ENCODE measurements at regions not wholly inside any gene's neighbourhood (a gene's known extent, or its start where the extent isn't known, plus 50 kb on each side); places are given as distances from the start of the nearest gene placed in this dataset.
A peak's percentile ranks its signal among the peaks of the same experiment; 100 is the strongest.

DNA sequence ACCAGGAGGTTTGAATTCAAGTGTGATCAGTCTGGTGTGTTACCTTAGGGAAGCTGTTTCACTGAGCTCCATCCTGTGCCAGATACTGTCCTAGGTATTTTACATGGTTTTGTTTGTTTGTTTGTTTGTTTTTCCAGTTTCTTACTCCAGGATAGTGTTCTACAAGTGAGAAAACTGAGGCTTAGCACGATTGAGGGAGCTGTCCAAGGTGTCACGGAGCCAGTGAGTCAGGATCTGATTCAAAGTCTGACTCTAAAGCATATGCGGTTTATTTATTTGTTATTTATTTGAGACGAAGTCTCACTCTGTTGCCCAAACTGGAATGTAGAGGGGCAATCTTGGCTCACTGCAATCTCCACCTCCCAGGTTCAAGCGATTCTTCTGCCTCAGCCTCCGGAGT, 79.7 kb upstream of the GNG2 start:
- peaks cover 5% of the 10 kb centered on the region for H3K9me3 ChIP-seq (ENCODE audit: insufficient read depth, low read length, severe bottlenecking)
- 0 out of 2 replicates have a peak overlapping the region, but pooled peaks have one; percentile 15 for H3K9ac ChIP-seq (ENCODE audit: low read depth, low read length)
- no peak for TF ChIP-seq EZH2 (IDR thresholded peaks at IDR 0.05; ENCODE audit: borderline replicate concordance, low read depth, low read length, severe bottlenecking)
- TF ChIP-seq, protein P1, sequence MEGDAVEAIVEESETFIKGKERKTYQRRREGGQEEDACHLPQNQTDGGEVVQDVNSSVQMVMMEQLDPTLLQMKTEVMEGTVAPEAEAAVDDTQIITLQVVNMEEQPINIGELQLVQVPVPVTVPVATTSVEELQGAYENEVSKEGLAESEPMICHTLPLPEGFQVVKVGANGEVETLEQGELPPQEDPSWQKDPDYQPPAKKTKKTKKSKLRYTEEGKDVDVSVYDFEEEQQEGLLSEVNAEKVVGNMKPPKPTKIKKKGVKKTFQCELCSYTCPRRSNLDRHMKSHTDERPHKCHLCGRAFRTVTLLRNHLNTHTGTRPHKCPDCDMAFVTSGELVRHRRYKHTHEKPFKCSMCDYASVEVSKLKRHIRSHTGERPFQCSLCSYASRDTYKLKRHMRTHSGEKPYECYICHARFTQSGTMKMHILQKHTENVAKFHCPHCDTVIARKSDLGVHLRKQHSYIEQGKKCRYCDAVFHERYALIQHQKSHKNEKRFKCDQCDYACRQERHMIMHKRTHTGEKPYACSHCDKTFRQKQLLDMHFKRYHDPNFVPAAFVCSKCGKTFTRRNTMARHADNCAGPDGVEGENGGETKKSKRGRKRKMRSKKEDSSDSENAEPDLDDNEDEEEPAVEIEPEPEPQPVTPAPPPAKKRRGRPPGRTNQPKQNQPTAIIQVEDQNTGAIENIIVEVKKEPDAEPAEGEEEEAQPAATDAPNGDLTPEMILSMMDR (IDR thresholded peaks at IDR 0.05; ENCODE audit: borderline replicate concordance, extremely low read depth, low read length, poor library complexity, severe bottlenecking) = no peak
- H3K79me2 ChIP-seq (ENCODE audit: insufficient read depth, low read length) = no peaks in the 10 kb centered on the region
- no peak overlapping the region for H2AFZ ChIP-seq (ENCODE audit: low read depth, low read length)
- H3K27me3 ChIP-seq (ENCODE audit: insufficient read depth, low read length, poor library complexity) = no peaks in the 10 kb centered on the region
- no peaks in the 10 kb centered on the region for H3K36me3 ChIP-seq (ENCODE audit: insufficient read depth, low read length)
- DNase-seq = no peak
- no peak overlapping the region for H3K4me3 ChIP-seq (ENCODE audit: low read depth in 1 of 2, low read length in 2 of 2)
- no peak for ATAC-seq (ENCODE audit: insufficient read depth, low read depth)
- 0 out of 2 replicates have a peak overlapping the region, but pooled peaks have one; percentile 67 for H3K4me2 ChIP-seq (ENCODE audit: insufficient read depth, low read length)
- peaks cover 14% of the 10 kb centered on the region for H3K4me1 ChIP-seq (ENCODE audit: insufficient read depth, low read length)
- no peak overlapping the region for H3K27ac ChIP-seq (ENCODE audit: low read length)
- H4K20me1 ChIP-seq (ENCODE audit: insufficient read depth, low read length) = no peaks in the 10 kb centered on the region

DNA sequence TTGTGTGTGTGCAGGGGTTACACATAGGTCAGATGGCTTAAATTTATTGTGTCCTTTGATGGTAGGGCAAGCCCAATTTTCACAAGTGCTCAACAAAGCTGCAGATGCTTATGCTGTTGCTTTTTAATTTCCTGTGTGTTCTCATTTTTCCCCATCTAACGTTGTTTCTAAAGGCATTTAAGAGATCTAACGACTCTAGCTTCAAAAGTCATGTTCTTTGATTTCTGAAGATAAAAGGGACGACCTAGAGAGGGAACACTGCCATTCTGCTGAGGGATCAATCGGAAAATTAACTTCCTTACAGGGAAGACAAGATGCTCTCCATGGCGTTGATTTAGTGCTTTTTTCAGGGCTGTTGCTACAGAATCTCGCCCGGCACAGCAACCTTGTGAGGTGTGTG, 79.0 kb upstream of the GNG2 start:
- no peak overlapping the region for H3K4me2 ChIP-seq (ENCODE audit: insufficient read depth, low read length)
- H3K4me1 ChIP-seq (ENCODE audit: insufficient read depth, low read length) = peaks cover 11% of the 10 kb centered on the region
- ATAC-seq (ENCODE audit: insufficient read depth, low read depth) (peak; percentile 41; the same call in 1 of the 3 replicates), DNase-seq (no peak)
- H3K79me2 ChIP-seq (ENCODE audit: insufficient read depth, low read length) = no peaks in the 10 kb centered on the region
- H3K9ac ChIP-seq (ENCODE audit: low read depth, low read length) = no peak overlapping the region
- no peak overlapping the region for H3K27ac ChIP-seq (ENCODE audit: low read length)
- H3K9me3 ChIP-seq (ENCODE audit: insufficient read depth, low read length, severe bottlenecking) = peaks cover 12% of the 10 kb centered on the region
- H4K20me1 ChIP-seq (ENCODE audit: insufficient read depth, low read length) = no peaks in the 10 kb centered on the region
- H3K27me3 ChIP-seq (ENCODE audit: insufficient read depth, low read length, poor library complexity) = no peaks in the 10 kb centered on the region
- no peaks in the 10 kb centered on the region for H3K36me3 ChIP-seq (ENCODE audit: insufficient read depth, low read length)
- TF ChIP-seq, protein P1 (IDR thresholded peaks at IDR 0.05; ENCODE audit: borderline replicate concordance, extremely low read depth, low read length, poor library complexity, severe bottlenecking) = no peak
- no peak for TF ChIP-seq EZH2 (IDR thresholded peaks at IDR 0.05; ENCODE audit: borderline replicate concordance, low read depth, low read length, severe bottlenecking)
- H3K4me3 ChIP-seq (ENCODE audit: low read depth in 1 of 2, low read length in 2 of 2) = no peak overlapping the region
- no peak overlapping the region for H2AFZ ChIP-seq (ENCODE audit: low read depth, low read length)

DNA sequence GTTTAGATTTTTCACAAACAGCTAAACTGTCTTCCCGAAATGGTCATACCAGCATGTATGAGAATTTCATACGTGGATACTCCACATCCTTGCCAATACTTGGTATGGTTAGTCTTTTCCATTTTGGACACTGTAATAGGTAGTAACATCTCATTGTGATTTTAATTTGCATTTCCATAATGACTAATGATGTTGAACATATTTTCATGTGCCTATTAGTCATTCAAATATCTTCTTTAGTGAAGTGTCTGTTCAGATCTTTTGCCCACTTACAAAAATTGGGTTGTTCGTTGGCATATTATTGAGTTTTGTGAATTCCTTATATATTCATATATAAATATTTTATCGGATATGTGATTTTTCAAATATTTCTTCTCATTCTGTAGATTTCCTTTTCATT, 78.0 kb upstream of the GNG2 start:
- Histone ChIP-seq H3K4me2 (ENCODE audit: insufficient read depth, low read length) (no peak overlapping the region), H3K79me2 (ENCODE audit: insufficient read depth, low read length) (no peaks in the 10 kb centered on the region), H3K4me1 (ENCODE audit: insufficient read depth, low read length) (peaks cover 11% of the 10 kb centered on the region), H3K9me3 (ENCODE audit: insufficient read depth, low read length, severe bottlenecking) (peaks cover 18% of the 10 kb centered on the region), H3K4me3 (ENCODE audit: low read depth in 1 of 2, low read length in 2 of 2) (no peak overlapping the region), H3K36me3 (ENCODE audit: insufficient read depth, low read length) (no peaks in the 10 kb centered on the region), H4K20me1 (ENCODE audit: insufficient read depth, low read length) (no peaks in the 10 kb centered on the region), H3K9ac (ENCODE audit: low read depth, low read length) (no peak overlapping the region), H3K27ac (ENCODE audit: low read length) (no peak overlapping the region), H3K27me3 (ENCODE audit: insufficient read depth, low read length, poor library complexity) (no peaks in the 10 kb centered on the region), H2AFZ (ENCODE audit: low read depth, low read length) (no peak overlapping the region)
- no peak for TF ChIP-seq EZH2 (IDR thresholded peaks at IDR 0.05; ENCODE audit: borderline replicate concordance, low read depth, low read length, severe bottlenecking)
- TF ChIP-seq, protein P1 (IDR thresholded peaks at IDR 0.05; ENCODE audit: borderline replicate concordance, extremely low read depth, low read length, poor library complexity, severe bottlenecking) = no peak
- DNase-seq (no peak), ATAC-seq (ENCODE audit: insufficient read depth, low read depth) (no peak)

DNA sequence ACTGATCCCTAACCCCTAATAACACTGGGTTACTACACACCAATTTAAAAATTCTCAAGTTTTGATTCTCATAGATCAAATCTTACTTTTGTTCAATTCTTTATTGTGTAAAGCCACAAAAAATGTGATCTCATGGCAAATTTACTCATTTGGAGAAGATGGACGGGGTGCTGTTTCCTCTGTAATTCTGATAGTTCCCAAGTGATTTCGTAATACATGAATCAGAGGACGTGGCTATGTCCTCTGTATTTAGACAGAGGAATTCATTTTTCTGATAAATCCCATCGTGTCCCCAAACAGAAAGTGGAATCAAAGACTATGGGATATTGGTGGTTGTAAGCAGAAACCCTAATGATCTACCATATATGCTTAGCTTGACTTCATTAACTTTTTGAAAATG, 76.6 kb upstream of the GNG2 start:
- ATAC-seq (ENCODE audit: insufficient read depth, low read depth) (no peak), DNase-seq (no peak)
- H2AFZ ChIP-seq (ENCODE audit: low read depth, low read length) = no peak overlapping the region
- no peaks in the 10 kb centered on the region for H4K20me1 ChIP-seq (ENCODE audit: insufficient read depth, low read length)
- no peak overlapping the region for H3K27ac ChIP-seq (ENCODE audit: low read length)
- H3K4me2 ChIP-seq (ENCODE audit: insufficient read depth, low read length) = no peak overlapping the region
- H3K36me3 ChIP-seq (ENCODE audit: insufficient read depth, low read length) = no peaks in the 10 kb centered on the region
- H3K9ac ChIP-seq (ENCODE audit: low read depth, low read length) = no peak overlapping the region
- no peaks in the 10 kb centered on the region for H3K79me2 ChIP-seq (ENCODE audit: insufficient read depth, low read length)
- TF ChIP-seq EZH2 (IDR thresholded peaks at IDR 0.05; ENCODE audit: borderline replicate concordance, low read depth, low read length, severe bottlenecking) = no peak
- TF ChIP-seq, protein P1 (IDR thresholded peaks at IDR 0.05; ENCODE audit: borderline replicate concordance, extremely low read depth, low read length, poor library complexity, severe bottlenecking) = no peak
- peaks cover 21% of the 10 kb centered on the region for H3K9me3 ChIP-seq (ENCODE audit: insufficient read depth, low read length, severe bottlenecking)
- H3K4me1 ChIP-seq (ENCODE audit: insufficient read depth, low read length) = peaks cover 11% of the 10 kb centered on the region
- H3K4me3 ChIP-seq (ENCODE audit: low read depth in 1 of 2, low read length in 2 of 2) = no peak overlapping the region
- H3K27me3 ChIP-seq (ENCODE audit: insufficient read depth, low read length, poor library complexity) = no peaks in the 10 kb centered on the region

Data from DND-41 (cell line).